Tibial nerve (tissue), 4 donors: ENCODE measurements at regions not wholly inside any gene's neighbourhood (a gene's known extent, or its start where the extent isn't known, plus 50 kb on each side); places are given as distances from the start of the nearest gene placed in this dataset.

Experiments used
- DNase-seq, 2 donors: peaks; one replicate each; pipeline ENCODE4 v3.0.0-alpha.2; 2019; ENCODE audit warnings: low spot score in 2 of 2
- H3K27ac ChIP-seq, 4 donors: fragments of 200-600 bp; sonication (generic) in 3 of 4; one replicate each; pipeline ENCODE4 v1.5.1; 2017 to 2019; ENCODE audit warnings: mild to moderate bottlenecking in 1 of 4
- H3K27me3 ChIP-seq, 2 donors: fragments of 200-600 bp; sonication (generic) in 1 of 2; one replicate each; pipeline versions ENCODE4 v1.5.1 to v1.6.0; 2017 to 2019
- H3K36me3 ChIP-seq, 3 donors: fragments of 200-600 bp; sonication (generic); one replicate each; pipeline ENCODE4 v1.5.1; 2018 to 2019
- H3K4me1 ChIP-seq, 4 donors: fragments of 200-600 bp; sonication (generic) in 3 of 4; one replicate each; pipeline ENCODE4 v1.5.1; 2017 to 2019
- H3K4me3 ChIP-seq, 4 donors: fragments of 200-600 bp; sonication (generic) in 3 of 4; one replicate each; pipeline ENCODE4 v1.5.1; 2017 to 2019; ENCODE audit warnings: mild to moderate bottlenecking in 1 of 4, moderate library complexity in 1 of 4
- H3K9me3 ChIP-seq, 4 donors: fragments of 200-600 bp; sonication (generic) in 3 of 4; one replicate each; pipeline ENCODE4 v1.5.1; 2017 to 2019
- EP300 ChIP-seq, 2 donors: sonication (generic); formaldehyde crosslinking; IDR thresholded peaks; one replicate each; pipeline ENCODE4 v1.6.1; 2017; ENCODE audit warnings: antibody characterized with exemption in 2 of 2, mild to moderate bottlenecking in 1 of 2
- POLR2A ChIP-seq, 2 donors: fragments of 450-650 bp; IDR thresholded peaks; one replicate each; pipeline ENCODE4 v1.6.1; 2017; ENCODE audit warnings: antibody characterized with exemption in 2 of 2, mild to moderate bottlenecking in 2 of 2, moderate library complexity in 2 of 2
- WGBS, 2 donors: methylation state at CpG; one replicate each; pipeline ENCODE4 v1.1.5; 2018; 5-methylcytosine and 5-hydroxymethylcytosine counted together
- TF ChIP-seq, protein P1 (sequence below), 5 experiments: fragments of 200-600 bp in 3 of 5; fragments of 450-650 bp in 2 of 5; sonication (generic) in 3 of 5; IDR thresholded peaks; one replicate each; pipeline ENCODE4 v1.5.1; 2016 to 2019; ENCODE audit warnings: antibody characterized with exemption in 5 of 5, mild to moderate bottlenecking in 3 of 5, moderate library complexity in 2 of 5

DNA sequence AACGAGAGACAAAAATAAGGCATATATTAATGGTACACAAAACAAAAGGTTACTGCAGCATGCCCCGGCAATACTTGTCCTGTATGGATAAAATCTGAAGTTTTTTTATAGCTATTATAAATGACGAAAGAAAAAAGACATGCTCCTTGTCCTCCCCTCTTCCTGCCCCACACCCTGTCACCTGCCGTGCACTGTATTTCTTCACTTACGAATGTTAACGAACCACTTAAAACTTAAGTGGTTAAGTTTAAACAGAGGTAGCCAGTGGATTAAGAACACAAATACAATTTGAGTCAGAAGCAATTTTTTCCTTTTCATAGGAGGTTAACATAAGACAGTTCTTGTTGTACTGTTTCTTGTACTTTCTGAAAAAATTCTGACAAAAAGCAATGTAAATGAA lies 799.1 kb upstream of the NECTIN3 start:
- H3K27ac ChIP-seq = no peak overlapping the region
- TF ChIP-seq, protein P1, sequence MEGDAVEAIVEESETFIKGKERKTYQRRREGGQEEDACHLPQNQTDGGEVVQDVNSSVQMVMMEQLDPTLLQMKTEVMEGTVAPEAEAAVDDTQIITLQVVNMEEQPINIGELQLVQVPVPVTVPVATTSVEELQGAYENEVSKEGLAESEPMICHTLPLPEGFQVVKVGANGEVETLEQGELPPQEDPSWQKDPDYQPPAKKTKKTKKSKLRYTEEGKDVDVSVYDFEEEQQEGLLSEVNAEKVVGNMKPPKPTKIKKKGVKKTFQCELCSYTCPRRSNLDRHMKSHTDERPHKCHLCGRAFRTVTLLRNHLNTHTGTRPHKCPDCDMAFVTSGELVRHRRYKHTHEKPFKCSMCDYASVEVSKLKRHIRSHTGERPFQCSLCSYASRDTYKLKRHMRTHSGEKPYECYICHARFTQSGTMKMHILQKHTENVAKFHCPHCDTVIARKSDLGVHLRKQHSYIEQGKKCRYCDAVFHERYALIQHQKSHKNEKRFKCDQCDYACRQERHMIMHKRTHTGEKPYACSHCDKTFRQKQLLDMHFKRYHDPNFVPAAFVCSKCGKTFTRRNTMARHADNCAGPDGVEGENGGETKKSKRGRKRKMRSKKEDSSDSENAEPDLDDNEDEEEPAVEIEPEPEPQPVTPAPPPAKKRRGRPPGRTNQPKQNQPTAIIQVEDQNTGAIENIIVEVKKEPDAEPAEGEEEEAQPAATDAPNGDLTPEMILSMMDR (IDR thresholded peaks at IDR 0.05) = no peak
- TF ChIP-seq EP300 (IDR thresholded peaks at IDR 0.05) = no peak
- no peak for DNase-seq
- H3K4me3 ChIP-seq = no peak overlapping the region
- H3K36me3 ChIP-seq = no peaks in the 10 kb centered on the region
- no peaks in the 10 kb centered on the region for H3K4me1 ChIP-seq
- H3K9me3 ChIP-seq = no peaks in the 10 kb centered on the region
- WGBS, 2 donors = 38 to 46% methylated on average over 6 of the region's 6 CpGs
- H3K27me3 ChIP-seq = no peaks in the 10 kb centered on the region

DNA sequence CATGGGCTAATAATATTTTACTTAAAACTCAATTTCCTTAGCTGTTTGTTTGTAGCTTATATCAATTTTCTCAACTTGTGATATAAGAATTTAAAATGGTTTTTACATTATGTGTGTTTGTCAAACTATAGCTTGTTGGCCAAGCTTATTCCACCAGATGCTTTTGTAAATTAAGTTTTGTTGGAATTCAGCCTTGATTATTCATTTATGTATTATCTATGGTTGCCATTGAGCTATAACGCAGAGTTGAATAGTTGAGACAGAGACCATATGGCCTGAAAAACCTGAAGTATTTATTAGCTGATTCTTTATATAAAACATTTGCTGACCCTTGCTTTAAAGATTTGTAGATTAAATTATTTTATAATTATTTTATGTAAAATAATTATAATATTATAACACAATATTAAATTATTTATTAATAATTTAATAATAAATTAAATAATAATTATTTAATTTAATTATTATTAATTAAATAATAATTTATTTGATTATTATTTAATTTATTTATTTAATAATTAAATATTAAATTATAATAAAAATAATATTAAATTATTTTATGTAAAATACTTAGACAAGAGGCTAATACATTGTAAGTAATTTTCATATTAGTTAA lies 779.6 kb upstream of the NECTIN3 start:
- WGBS, 2 donors = 90 to 95% methylated on average over 1 of the region's 1 CpG
- Histone ChIP-seq H3K4me3 (no peak overlapping the region), H3K4me1 (no peaks in the 10 kb centered on the region), H3K36me3 (no peaks in the 10 kb centered on the region), H3K9me3 (peaks cover 0 to 13% (median 2%) of the 10 kb centered on the region in 4 donors), H3K27me3 (no peaks in the 10 kb centered on the region), H3K27ac (no peak overlapping the region)
- no peak for DNase-seq
- TF ChIP-seq EP300 (IDR thresholded peaks at IDR 0.05) (no peak), POLR2A (IDR thresholded peaks at IDR 0.05) (no peak)
- TF ChIP-seq, protein P1 (IDR thresholded peaks at IDR 0.05) = no peak

DNA sequence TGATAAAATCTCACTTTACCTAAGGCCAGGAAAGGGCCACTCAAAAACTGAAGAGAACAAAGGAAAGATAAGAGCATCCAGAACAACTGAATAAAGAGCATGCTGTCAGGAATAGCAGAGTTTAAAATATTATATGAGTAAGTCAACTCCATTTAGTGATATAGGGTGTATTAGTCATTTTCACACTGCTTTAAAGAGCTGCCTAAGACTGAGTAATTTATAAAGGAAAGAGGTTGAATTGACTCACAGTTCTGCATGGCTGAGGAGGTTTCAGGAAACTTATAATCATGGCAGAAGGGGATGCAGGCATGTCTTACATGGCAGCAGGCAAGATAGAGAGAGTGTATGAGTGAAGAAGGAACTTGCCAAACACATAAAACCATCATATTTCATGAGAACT lies 778.0 kb upstream of the NECTIN3 start:
- Histone ChIP-seq H3K27me3 (no peaks in the 10 kb centered on the region), H3K9me3 (peaks cover 0 to 6% (median 0%) of the 10 kb centered on the region in 4 donors), H3K4me1 (no peaks in the 10 kb centered on the region), H3K27ac (no peak overlapping the region), H3K36me3 (no peaks in the 10 kb centered on the region), H3K4me3 (no peak overlapping the region)
- TF ChIP-seq EP300 (IDR thresholded peaks at IDR 0.05) (no peak), POLR2A (IDR thresholded peaks at IDR 0.05) (no peak)
- TF ChIP-seq, protein P1 (IDR thresholded peaks at IDR 0.05) = no peak
- no peak for DNase-seq

DNA sequence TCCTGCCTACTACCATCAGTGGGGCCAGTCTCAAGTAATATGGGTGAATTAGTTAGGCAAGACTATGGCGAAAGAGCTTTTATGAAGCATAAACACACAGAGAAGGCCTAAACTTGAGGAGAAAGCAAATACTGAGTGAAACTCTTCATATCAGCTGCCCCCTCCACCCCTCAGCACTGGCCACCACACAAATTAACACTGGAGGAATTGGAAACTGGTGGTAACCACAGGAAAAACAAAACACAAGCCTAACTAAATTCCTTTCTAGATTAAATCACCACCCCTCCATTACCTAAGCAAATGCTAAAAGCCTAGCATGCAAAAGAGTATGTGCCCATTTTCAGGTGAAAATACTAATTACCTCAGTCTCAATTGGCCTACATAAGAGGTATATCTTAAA lies 774.7 kb upstream of the NECTIN3 start:
- TF ChIP-seq, protein P1 (IDR thresholded peaks at IDR 0.05) = no peak
- TF ChIP-seq EP300 (IDR thresholded peaks at IDR 0.05) = no peak
- no peak for TF ChIP-seq POLR2A (IDR thresholded peaks at IDR 0.05)
- DNase-seq = no peak
- Histone ChIP-seq H3K27me3 (no peaks in the 10 kb centered on the region), H3K4me1 (no peaks in the 10 kb centered on the region), H3K4me3 (no peak overlapping the region), H3K27ac (no peak overlapping the region), H3K36me3 (no peaks in the 10 kb centered on the region), H3K9me3 (peaks cover 0 to 6% (median 0%) of the 10 kb centered on the region in 4 donors)
- WGBS, 2 donors = 90 to 100% methylated on average over 1 of the region's 1 CpG

DNA sequence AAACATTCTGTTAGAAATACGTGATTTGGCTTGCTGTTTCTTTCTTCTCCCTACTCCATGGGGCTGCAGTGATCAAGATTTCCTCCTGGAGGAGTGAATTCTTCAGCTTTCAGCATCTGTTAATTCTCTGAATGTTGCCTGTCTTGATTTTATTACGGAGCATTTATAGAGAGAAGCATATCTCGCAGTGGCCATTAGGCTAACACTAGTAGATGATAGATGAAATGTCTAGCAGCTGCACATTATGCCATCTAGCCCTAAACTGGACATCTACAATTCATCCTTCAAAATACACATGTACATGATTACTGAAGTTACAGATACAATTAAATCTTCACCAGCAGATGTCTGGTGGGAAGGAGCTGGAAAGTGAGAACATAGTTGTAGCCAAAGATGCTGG lies 769.8 kb upstream of the NECTIN3 start:
- no peak overlapping the region for H3K4me3 ChIP-seq
- no peaks in the 10 kb centered on the region for H3K36me3 ChIP-seq
- H3K27ac ChIP-seq = no peak overlapping the region
- H3K4me1 ChIP-seq = no peaks in the 10 kb centered on the region
- WGBS, 2 donors = 72 to 78% methylated on average over 3 of the region's 3 CpGs
- H3K9me3 ChIP-seq = no peaks in the 10 kb centered on the region
- H3K27me3 ChIP-seq = no peaks in the 10 kb centered on the region
- DNase-seq = no peak
- TF ChIP-seq POLR2A (IDR thresholded peaks at IDR 0.05) (no peak), EP300 (IDR thresholded peaks at IDR 0.05) (no peak)
- TF ChIP-seq, protein P1 (IDR thresholded peaks at IDR 0.05) = no peak
